ENCODE measurements at regions not wholly inside any gene's neighbourhood (a gene's known extent, or its start where the extent isn't known, plus 50 kb on each side); places are given as distances from the start of the nearest gene placed in this dataset.

GRCh38 chr9:82255481-82256176 is 267.1 kb downstream of the SPATA31D1 start:
- no peak for TF ChIP-seq POLR2A (IDR thresholded peaks at IDR 0.05; ENCODE audit: low read depth, low read length)
- TF ChIP-seq TAF1 (IDR thresholded peaks at IDR 0.05; ENCODE audit: low read depth, low read length): no peak
- no peak for TF ChIP-seq POLR2AphosphoS5 (IDR thresholded peaks at IDR 0.05; ENCODE audit: low read depth, low read length)
- no peak for TF ChIP-seq POU2F2 (IDR thresholded peaks at IDR 0.05; ENCODE audit: low read depth, low read length)
- TF ChIP-seq PAX5 (IDR thresholded peaks at IDR 0.05; ENCODE audit: insufficient read depth, low read length, severe bottlenecking): no peak
- no peak for TF ChIP-seq SPI1 (IDR thresholded peaks at IDR 0.05; ENCODE audit: low read depth, low read length)

All from GM12891 (cell line).